ENCODE measurements at regions not wholly inside any gene's neighbourhood (a gene's known extent, or its start where the extent isn't known, plus 50 kb on each side); places are given as distances from the start of the nearest gene placed in this dataset.
"Not testable (repeated sequence)": the region's sequence is repeated elsewhere in the genome, so short reads cannot be mapped to it uniquely, and the experiment has no call there.

GRCh38 chr20:12113468-12114371, 196.0 kb downstream of the BTBD3 start:
- no peak for DNase-seq (ENCODE audit: low spot score)

- not testable (repeated sequence) for DNase-seq (ENCODE audit: low spot score)
Observed at GRCh38 chr20:12129114-12129513, 211.4 kb downstream of the BTBD3 start.

GRCh38 chr20:12129532-12129931, 211.8 kb downstream of the BTBD3 start:
- not testable (repeated sequence) for DNase-seq (ENCODE audit: low spot score)

GRCh38 chr20:12130781-12131180, 213.1 kb downstream of the BTBD3 start:
- DNase-seq (ENCODE audit: low spot score), result no peak

GRCh38 chr20:12133553-12133952, 215.9 kb downstream of the BTBD3 start:
- no peak for DNase-seq (ENCODE audit: low spot score)

GRCh38 chr20:12145951-12146350, 228.3 kb downstream of the BTBD3 start:
- not testable (repeated sequence) for DNase-seq (ENCODE audit: low spot score)

- no peak for DNase-seq (ENCODE audit: low spot score)
Observed at GRCh38 chr20:12152996-12153395, 235.3 kb downstream of the BTBD3 start.

- DNase-seq (ENCODE audit: low spot score), result no peak
Observed at GRCh38 chr20:12153628-12154027, 235.9 kb downstream of the BTBD3 start.

GRCh38 chr20:12156252-12156651, 238.6 kb downstream of the BTBD3 start:
- no peak for DNase-seq (ENCODE audit: low spot score)

GRCh38 chr20:12159261-12159660, 241.6 kb downstream of the BTBD3 start:
- no peak for DNase-seq (ENCODE audit: low spot score)

- DNase-seq (ENCODE audit: low spot score), result no peak
Observed at GRCh38 chr20:12161734-12162133, 244.0 kb downstream of the BTBD3 start.

- DNase-seq (ENCODE audit: low spot score), result no peak
Observed at GRCh38 chr20:12166053-12166717, 248.5 kb downstream of the BTBD3 start.

GRCh38 chr20:12170406-12170805, 252.7 kb downstream of the BTBD3 start:
- DNase-seq (ENCODE audit: low spot score), result no peak

- no peak for DNase-seq (ENCODE audit: low spot score)
Observed at GRCh38 chr20:12171923-12172524, 254.3 kb downstream of the BTBD3 start.

GRCh38 chr20:12173347-12174012, 255.8 kb downstream of the BTBD3 start:
- no peak for DNase-seq (ENCODE audit: low spot score)

GRCh38 chr20:12175538-12175937, 257.8 kb downstream of the BTBD3 start:
- DNase-seq (ENCODE audit: low spot score), result no peak

GRCh38 chr20:12177657-12178293, 260.1 kb downstream of the BTBD3 start:
- no peak for DNase-seq (ENCODE audit: low spot score)

- peak; percentile 21 for DNase-seq (ENCODE audit: low spot score)
Observed at GRCh38 chr20:12179692-12180091, 262.0 kb downstream of the BTBD3 start.

GRCh38 chr20:12180107-12180661, 262.5 kb downstream of the BTBD3 start:
- DNase-seq (ENCODE audit: low spot score), result peak; percentile 51

GRCh38 chr20:12198281-12198680, 280.6 kb downstream of the BTBD3 start:
- DNase-seq (ENCODE audit: low spot score), result no peak

- DNase-seq (ENCODE audit: low spot score), result no peak
Observed at GRCh38 chr20:12199703-12200102, 282.0 kb downstream of the BTBD3 start.

All from SK-N-DZ (cell line).